Pons (tissue), 1 donor: ENCODE measurements at regions not wholly inside any gene's neighbourhood (a gene's known extent, or its start where the extent isn't known, plus 50 kb on each side); places are given as distances from the start of the nearest gene placed in this dataset.
A peak's percentile ranks its signal among the peaks of the same experiment; 100 is the strongest.
"Not testable (repeated sequence)": the region's sequence is repeated elsewhere in the genome, so short reads cannot be mapped to it uniquely, and the experiment has no call there.

ENCODE experiments used
- DNase-seq: peaks from one replicate; pipeline ENCODE4 v3.0.0-alpha.2; 2016; ENCODE audit warnings: low spot score

DNA sequence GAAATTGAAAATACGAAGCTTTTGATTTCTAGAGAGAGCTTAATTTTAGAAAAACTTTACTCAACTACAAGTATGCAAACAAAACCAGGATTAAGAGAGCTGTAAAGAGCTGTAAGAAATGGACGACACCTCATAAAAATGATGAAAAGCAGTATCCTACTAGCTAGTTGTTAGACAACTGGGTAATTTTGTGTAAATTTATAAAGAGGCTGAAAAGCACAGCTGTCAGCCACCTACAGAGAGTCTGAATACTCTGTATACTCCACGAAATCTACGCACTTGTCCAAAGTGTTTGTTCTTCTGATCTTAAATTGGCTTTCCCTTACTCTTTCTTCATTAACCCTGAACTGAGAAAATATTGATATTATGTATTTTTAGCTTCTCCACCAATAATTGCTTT lies 808.4 kb upstream of the EPHA7 start:
- no peak for DNase-seq

DNA sequence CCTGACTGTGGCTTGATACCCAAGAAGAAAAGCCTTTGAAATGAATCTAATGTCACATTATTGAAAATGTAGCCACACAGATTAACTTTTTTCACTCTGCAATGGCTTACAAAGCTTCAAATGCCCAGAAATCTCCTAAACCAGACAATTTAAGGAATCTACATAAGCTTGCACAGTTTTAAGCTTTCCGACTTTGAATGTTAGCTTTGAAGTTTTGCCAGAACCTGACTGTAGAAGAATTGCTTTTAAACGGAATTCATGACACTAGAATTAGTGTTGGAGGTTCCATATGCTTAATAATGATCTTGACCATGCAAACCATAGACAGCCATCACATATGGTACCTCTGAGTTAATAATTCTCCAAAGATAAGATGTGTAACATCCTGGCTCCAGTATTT lies 798.5 kb upstream of the EPHA7 start:
- DNase-seq: no peak

GRCh38 chr6:94215552-94215951 lies 796.2 kb upstream of the EPHA7 start:
- DNase-seq: peak; percentile 9

GRCh38 chr6:94213226-94213625 lies 793.9 kb upstream of the EPHA7 start:
- no peak for DNase-seq

DNA sequence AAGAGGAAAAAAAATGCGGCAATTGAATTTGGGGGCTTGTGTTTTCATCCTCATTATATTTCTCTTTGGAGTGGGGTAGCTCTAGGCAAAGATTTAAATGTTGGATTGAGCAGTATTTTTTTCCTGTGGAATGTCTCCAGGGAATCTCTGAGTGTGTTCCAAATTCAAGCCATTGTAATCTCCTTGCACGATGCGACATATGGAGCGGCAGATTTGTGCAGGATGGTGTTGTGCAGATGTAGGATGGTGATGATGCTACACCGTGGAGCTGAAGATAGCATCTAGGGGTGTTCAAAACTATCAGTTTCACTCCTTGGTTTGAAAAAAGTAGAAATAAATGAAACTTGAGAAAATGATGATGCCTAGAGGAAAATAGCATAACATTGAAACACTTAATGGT lies 777.5 kb upstream of the EPHA7 start:
- DNase-seq: no peak

GRCh38 chr6:94190030-94190429 lies 770.7 kb upstream of the EPHA7 start:
- DNase-seq: no peak

- no peak for DNase-seq
These were observed 765.5 kb upstream of the EPHA7 start for GRCh38 chr6:94184666-94185464.

GRCh38 chr6:94177429-94177828 lies 758.1 kb upstream of the EPHA7 start:
- DNase-seq: peak; percentile 5

GRCh38 chr6:94175465-94175864 lies 756.1 kb upstream of the EPHA7 start:
- DNase-seq: no peak

DNA sequence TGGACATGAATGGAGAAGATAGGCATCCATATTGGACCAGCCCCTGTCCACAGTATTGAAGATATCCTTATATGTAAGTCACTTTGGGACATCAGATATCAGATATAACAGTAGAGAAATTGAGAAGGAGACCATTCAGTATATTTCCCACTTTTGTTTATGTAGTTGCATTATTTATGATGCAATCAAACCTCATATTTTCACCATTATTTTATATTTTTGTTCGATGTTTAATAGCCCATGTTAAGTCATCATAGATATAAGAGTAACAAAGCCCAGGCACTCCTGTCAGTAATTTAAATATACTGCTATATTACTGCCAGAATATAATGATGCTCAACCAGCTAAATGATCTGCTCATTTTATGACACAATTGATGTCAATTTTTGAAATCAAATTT lies 744.5 kb upstream of the EPHA7 start:
- DNase-seq: no peak

DNA sequence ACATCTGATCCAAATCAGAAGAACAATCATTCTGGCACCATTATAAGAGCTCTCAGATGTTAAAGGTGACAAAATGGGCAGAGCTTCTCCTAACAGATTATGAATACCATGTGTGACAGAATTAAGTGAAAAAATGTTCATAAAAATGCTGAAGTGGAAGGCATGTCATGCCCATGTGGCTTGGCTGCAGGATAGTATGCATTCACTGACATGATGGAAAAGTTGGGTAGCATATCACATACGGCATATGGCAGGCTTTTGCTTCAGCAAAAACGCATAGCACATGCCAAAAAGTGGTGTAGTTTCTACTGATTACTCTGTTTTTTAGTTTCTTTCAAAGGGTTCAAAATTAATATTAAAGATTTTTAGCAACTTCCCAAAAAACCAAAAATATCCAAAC lies 731.5 kb upstream of the EPHA7 start:
- DNase-seq: no peak

- DNase-seq: no peak
These were observed 725.4 kb upstream of the EPHA7 start for GRCh38 chr6:94144807-94145206.

DNA sequence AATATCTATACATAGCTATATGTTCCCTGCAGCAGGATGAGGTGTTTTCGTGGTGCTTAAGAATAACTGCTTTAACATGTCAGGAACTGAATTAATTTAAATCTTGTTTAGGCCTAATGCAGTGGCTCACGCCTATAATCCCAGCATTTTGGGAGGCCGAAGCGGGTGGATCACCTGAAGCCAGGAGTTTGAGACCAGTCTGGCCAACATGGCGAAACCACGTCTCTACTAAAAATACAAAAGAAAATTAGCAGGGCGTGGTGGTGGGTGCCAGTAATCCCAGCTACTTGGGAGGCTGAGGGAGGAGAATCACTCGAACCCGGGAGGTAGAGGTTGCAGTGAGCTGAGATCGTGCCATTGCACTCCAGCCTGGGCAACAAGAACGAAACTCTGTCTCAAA lies 717.8 kb upstream of the EPHA7 start:
- DNase-seq: not testable (repeated sequence)

DNA sequence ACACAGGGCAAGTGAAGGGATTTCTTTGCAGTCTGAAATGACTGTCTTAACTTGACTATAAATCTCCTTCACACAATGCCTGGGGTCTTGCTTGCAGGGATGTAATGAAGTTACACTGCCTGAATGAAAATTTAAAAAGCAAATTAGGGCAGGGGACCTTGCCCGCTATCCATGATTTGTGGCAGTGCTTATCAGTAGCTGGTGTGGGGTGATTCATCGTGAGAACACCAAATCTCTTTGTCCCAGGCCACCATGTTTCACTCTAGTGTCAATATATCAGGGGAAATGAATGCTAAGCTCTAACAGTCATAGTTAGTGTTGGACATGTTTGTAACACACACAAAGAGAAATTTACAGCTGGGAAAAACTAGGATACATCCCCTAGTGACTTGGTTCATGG lies 713.7 kb upstream of the EPHA7 start:
- no peak for DNase-seq

DNA sequence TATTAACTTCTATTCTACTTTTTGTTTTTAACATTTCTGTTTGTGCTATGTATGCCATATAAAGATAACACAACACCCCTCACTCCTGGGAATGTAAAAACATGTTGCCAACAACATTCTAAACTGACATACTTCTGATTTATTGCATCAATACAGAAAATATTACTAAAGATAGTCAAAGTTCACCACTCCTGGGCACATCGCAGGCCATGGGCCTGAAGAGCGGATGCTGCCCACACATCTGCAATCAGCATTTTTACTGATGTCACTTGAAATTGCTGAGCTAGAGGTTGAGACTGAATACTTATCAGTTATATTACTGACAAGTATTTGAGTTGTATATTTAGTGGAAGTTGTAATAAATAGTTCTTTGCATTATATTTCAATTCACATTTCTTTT lies 711.9 kb upstream of the EPHA7 start:
- DNase-seq: no peak

GRCh38 chr6:94130478-94130877 lies 711.1 kb upstream of the EPHA7 start:
- DNase-seq: peak; percentile 28

- no peak for DNase-seq
These were observed 710.6 kb upstream of the EPHA7 start for GRCh38 chr6:94129926-94130325.

GRCh38 chr6:94127716-94128115 lies 708.4 kb upstream of the EPHA7 start:
- no peak for DNase-seq

DNA sequence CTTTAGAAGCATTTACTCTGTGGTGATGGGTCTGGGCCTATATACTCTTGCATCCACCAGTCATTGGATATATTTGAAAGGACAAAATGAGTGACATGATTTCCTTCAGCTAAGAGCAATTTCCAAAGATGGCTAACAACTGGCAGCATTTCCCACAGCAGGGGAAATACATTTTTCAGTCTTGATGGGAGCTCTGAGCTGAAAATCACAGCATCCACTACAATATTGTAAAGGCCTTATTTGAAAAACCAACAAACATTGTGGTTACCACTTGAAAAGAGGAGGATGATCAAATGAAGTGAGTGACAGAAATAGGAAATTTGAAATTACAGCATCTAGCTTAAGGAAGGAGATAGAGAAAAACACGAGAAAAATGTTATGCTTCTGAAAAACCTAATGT lies 705.0 kb upstream of the EPHA7 start:
- DNase-seq: no peak

DNA sequence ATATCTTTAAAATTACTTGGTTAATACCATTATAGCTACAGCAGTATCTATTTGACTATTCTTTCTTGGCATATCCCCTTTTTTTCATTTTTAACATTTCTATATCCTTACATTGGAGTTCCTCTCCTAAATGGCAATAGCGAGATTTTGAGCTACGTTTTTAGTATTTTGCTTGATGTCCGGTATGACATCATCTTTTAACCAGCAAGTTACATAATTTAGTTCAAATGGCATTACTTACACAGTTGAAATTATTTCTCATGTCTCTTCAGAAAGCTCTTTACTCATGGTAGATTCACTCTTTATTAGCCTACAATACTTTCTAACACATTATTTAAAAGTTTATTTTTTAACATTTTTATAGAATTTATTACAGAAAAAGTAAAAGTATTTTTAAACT lies 701.7 kb upstream of the EPHA7 start:
- DNase-seq: no peak

DNA sequence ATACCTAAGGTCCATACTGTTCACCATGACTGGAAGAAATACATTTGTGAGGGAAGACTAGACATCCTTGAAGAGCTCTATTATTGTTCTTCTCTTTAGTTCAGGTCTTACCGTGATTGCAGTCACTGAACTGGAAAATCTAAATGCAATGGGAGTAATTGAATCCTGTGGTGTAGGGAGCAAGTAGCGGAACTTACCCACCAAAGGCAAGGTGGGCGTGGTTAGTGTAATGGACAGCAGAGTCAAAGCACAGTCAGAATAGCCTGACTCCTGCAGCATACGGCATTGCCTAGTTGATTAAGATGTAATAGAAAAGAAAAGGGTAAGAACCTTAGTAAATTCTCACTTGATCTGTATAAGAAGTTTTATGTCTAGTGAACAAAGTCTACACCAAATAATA lies 679.7 kb upstream of the EPHA7 start:
- no peak for DNase-seq

DNA sequence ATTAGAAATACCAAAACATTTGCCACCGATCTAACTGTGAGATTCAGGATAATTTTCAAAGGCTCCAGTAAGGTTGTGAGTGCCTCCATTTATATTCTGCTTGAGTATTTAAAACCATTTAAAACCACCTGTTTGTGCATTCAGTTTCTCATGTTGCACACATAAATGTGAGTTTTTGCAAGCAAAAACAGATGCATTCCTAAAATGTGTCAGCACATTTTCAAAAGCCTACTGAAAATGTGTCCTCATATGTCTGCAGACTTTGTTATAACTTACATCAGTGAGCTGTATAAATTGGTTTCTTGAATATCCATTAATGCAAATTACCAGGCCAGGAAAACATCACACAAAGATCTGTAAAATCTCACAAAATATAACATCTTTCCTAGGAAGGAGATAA lies 676.6 kb upstream of the EPHA7 start:
- DNase-seq: no peak

DNA sequence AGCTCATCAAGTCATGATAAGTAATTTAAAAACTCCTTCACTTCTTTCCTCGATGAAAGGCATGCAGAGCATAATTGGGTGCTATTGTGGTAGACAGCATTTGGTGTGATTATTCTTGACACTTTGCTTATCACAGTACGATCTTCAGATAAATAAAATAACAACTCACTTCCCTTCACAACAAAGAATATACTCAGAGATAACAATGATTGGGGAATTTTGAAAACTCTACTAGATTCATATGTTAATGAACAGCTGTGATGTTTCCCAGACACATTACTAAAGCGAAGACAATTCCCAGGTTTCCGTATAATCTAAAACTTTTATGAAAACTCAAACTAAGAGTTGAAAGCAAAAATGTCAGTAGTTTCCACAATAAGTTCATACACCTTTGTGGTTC lies 670.6 kb upstream of the EPHA7 start:
- no peak for DNase-seq

GRCh38 chr6:94088870-94089269 lies 669.5 kb upstream of the EPHA7 start:
- no peak for DNase-seq
